ENCODE measurements at regions not wholly inside any gene's neighbourhood (a gene's known extent, or its start where the extent isn't known, plus 50 kb on each side); places are given as distances from the start of the nearest gene placed in this dataset.

- TF ChIP-seq CTCF (conservative IDR thresholded peaks at IDR 0.05; ENCODE audit: low read depth, low read length) = no peak
- TF ChIP-seq EZH2 (IDR thresholded peaks at IDR 0.05; ENCODE audit: low read length, unreplicated experiment) = no peak
These were observed 239.5 kb upstream of the PITRM1 start for GRCh38 chr10:3412071-3412582.

Data from PC-3 (cell line).